Right renal pelvis (tissue), 4 donors: ENCODE measurements at regions not wholly inside any gene's neighbourhood (a gene's known extent, or its start where the extent isn't known, plus 50 kb on each side); places are given as distances from the start of the nearest gene placed in this dataset.

Experiments
- DNase-seq, 4 donors: peaks; one replicate each; pipeline ENCODE4 v3.0.0-alpha.2; 2013; ENCODE audit warnings: low read depth in 4 of 4, low spot score in 3 of 4, missing footprints in 1 of 4

DNA sequence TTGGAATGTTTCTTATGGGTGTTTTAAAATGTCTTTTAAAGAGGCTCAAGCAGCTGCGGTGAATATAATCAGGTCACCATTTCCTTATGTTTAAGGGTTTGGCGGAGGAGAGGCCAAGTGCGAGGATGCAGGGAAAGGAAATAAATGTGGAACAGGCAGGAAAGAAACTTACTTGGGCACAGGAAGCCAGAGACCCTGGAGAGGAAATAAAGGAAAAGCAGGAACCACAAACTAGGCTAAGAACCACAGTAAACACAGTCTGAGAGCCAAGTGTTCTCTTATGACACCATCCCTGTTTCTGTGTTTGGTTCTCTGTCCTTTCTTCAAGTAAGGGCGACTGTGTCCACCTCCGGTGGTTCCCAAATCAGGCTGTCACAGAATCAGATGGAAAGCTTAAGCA lies 166.5 kb downstream of the C9orf152 start:
- DNase-seq = no peak

DNA sequence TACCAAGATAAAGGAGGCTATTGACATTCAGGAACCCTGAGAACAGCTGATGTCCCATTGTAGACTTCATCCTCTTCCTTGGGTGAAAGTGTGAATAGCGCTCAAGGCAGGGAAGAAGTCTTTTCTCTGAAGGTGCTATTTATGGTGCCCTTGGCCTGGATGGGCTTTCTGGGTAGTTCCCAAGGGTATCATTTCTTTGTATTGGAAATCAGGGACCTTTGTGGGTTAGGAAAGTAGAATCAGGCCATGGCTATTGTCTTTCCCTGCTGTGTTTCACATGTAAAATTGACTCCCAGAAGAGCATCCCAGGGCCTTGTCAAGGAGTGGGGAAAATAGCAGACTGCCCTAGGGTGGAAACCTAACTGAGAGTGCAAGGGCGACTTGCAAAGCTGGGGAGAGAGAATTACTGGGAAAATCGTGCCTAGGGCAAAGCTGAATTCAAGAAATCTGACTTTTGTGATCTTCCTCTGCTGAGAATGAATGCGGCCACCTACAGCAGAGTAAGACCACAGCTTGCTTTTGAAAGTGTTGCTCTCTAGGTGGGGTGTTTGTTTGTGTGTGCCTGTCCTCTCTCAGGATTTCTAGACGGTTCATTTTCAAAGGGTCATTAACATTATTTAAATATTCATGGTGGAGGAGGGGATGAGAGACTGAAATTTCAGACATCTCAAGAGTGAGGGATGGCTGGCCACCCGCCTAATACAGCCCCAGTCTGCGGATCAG lies 160.6 kb downstream of the C9orf152 start:
- no peak for DNase-seq

DNA sequence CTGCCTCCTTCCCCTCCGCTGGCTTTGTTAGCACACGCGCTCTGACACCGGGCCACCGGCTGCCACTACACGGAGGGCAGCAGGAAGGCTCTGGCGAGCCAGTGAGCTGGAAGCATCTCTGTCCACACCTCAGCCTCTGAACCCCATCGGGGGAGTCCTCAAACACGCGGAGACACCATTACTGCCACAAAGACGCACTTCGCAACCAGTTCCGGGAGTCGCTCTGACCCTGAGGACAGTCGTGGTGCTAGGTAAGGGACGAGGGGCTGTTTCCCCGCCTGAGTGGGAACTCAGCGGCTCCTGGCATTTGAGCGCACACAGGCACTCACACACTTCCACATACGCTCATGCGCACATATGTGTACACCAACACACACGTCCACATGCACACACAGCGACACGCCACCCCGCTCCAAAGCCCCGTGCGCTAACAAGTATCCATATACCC lies 160.0 kb downstream of the C9orf152 start:
- DNase-seq = no peak

DNA sequence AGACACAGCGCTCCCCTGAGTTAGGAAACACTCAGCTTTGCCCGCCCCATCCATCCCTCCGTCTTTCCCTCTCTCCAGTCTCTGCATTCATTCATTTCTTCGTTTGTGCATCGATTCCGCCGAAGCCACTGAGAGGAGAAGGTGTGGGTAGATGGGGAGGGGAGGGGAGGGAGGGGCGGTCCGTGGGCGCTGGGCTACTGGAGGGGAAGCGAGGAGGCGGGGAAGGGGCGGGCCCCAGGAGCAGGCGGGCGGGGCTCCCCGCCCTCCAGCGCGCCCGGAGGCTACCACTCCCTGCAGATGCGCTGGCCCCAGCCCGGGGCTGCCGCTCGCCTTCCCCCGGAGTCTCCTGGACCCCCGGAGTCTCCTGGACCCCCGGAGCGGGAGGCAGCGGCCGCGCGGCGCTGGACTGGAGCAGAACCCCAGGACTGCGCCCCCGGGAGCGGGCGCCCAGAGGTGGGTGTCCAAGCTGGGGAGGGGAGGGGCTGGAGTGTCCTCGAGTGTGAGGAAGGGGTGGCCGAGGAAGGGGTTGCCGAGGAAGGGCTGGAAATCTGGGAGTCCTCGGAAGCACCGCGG lies 159.5 kb downstream of the C9orf152 start:
- DNase-seq = peak in 2 of 4 donors; percentile 59 to 69

DNA sequence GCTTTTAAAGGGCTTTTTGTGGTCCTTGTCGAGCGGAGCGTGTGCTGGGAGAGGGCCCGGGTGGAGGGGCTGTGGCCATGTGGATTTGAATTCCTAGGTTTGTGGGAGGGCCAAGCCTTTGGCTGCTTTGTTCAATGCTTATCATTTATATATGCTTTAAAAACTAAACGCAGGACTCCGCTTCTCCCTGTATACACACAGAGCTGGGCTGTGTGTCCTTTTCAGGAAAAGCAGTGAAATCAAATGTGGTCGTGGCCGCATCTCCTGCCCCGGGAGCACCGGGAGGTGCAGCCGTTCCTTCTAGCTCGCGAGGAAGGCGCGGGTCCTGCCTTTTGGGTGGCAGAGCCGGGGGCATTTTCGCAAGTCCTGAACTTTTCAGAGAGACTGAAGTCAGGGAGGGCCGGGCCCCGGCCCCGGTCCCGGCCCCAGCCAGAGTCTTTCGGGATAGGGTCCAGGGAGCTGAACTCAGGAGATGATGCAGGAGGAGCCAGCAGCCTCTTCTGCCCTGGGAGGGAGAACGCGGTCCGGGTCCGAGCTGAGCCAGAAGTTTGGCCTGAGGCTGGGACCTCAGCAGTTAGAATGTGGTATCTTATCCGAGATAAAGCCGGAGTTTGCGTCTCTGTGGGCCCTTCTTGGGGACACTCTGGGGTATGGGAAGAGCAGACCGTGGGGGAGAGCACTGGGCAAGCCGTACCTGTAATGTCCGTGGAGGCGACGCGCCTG lies 158.8 kb downstream of the C9orf152 start:
- peak in 1 of 4 donors; percentile 35 for DNase-seq

DNA sequence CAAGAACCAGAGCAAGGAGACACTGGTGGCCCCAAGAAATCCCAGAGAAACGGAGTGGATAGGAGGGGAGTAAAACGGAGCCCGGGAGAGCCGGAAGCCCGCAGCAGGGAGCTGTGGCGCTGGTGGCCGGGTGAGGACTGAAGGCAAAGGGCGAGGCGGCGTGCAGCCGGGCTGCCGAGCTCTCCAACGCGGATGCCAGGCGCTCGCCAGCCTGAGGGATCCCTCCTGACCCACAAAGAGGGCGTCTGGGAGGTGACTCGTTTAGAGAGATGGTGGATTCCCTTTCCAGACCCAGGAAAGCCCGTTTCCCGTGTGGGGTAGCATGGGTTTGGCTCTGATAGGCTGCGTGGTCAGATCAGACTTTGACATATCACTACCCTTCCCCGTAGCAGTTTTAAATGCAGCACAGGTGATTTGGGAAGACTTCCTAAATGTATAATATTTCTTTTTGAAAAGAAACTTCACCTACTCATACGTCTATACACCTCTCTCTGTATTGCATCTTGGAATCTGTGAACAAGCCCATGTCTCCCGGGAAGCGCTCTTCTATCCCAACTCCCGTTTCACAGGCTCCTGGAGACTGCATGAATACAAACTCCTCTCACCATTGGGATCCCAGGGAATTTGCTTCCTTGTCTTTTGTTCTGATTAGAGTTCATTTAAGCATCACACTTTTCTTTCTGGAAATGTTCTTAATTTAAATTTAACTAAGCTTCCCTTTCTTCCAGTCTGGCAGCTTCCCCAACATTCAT lies 158.1 kb downstream of the C9orf152 start:
- DNase-seq = no peak

DNA sequence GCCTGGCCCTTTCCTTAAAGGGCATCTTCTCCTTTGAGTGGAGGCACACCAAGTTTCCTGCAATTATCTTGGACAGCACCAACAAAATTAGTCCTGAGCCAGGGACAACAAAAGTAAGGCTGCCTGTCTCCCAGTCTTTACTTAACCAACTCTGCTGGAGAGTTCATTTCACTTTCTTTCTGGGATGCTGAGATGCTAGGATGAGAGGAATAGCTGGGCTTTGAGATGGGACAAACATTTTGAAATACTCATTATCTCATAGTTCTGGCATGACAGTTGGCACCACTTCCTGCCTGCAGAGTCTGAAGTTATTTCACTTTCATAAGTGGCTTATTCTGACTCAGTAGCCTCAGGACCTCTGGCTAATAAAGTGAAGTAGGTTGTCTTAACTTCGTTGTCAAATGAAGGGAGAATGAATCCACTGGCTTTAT lies 157.0 kb downstream of the C9orf152 start:
- DNase-seq = no peak

DNA sequence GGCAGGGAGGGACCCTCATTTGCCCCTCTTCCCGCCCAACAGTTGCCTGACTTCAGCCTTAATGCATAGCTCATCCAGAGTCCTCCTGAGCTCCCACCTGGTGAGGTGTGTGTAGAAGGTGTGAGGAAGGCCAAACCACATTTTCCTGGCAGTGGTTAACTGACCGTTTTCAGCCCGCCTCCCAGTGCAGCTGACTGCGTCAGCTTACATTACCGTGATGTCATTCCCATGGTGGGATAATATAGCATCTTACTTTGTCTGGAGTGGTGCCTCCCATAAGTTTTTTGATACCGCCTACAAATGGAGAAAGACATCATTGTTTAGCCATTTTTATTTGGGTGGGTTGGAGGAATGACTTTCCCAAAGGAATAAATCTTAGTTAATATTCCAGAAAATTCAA lies 151.9 kb downstream of the C9orf152 start:
- no peak for DNase-seq

DNA sequence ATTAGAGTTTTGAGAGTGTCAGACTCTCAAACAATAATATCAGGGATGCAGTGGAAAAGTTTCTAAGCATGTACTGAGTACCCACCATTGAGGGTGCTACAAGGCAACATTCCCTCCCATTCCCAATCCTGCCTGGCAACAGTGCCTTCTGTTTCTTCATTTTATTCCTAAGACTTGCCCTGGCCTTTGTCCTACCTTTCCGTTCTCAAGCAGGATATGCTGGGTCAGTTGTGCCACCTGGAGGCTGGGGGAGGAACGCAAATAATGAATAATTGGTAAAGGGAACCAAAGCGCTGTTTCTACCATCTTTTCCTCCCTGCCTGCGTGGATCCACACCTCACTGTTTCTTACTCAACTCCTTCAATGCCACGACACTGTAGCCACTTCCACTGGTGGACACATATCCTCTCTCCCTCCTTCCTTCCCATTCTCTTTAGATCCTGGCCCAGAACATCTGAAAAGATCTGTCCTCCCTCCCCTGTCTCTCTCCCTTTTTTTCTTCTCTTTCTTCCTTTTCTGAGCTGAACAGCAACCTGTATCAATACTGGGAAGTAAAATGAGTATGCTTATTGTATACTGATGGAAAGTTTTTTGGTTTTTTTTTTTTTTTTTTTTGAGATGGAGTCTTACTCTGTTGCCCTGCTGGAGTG lies 149.5 kb downstream of the C9orf152 start:
- no peak for DNase-seq

DNA sequence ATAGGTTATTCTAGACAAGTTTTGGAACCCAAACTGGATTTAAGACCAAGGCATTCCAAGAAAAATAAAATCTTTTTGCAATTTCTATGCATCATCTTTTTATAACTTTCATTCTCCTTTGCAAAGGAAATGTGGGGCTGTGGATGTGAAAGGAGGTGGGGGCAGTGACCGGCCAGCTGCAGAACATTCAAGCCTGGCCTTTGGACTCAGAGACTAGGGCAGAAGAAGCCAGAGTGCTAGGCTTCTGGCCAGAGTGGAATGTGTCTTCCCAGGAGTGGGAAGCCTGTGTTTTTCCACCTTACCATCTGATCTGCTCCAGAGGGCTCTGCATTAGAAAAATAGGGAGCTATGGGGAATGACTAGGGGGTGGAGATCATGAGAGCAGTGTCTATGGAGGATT lies 148.5 kb downstream of the C9orf152 start:
- no peak for DNase-seq

DNA sequence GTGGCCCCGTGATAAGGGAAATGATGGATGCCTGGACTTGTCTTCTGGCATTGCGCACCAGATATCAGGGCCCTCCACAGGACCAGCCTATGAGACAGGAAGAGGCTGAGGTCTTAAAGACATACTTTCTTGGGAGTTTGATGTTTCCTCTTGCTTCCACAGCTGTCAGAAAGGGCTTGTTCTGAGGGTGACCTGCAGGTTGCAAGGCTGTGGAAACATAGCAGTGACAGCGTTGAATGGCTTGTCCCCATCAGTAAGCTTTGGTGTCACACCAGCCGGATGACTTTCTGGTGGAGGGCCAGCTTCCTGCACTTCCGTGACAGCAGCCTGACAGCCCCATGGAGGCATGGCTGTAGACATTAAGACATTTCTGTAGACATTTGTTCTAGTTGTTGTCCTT lies 143.2 kb downstream of the C9orf152 start:
- DNase-seq = no peak

DNA sequence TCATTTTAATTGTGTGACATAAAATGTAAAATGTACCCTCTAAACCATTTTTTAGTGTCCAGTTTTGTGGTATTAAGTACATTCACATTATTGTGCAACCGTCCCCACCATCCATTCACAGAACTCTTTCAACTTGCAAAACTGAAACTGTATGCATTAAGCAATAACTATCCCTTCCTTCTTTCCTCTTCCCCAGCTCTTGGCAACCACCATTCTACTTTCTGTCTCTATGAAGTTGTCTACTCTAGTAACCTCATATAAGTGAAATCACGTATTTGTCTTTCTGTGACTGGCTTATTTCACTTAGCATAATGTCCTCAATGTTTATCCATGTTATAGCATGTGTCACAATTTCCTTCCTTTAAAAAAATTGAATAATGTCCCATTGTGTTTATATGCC lies 142.4 kb downstream of the C9orf152 start:
- no peak for DNase-seq

DNA sequence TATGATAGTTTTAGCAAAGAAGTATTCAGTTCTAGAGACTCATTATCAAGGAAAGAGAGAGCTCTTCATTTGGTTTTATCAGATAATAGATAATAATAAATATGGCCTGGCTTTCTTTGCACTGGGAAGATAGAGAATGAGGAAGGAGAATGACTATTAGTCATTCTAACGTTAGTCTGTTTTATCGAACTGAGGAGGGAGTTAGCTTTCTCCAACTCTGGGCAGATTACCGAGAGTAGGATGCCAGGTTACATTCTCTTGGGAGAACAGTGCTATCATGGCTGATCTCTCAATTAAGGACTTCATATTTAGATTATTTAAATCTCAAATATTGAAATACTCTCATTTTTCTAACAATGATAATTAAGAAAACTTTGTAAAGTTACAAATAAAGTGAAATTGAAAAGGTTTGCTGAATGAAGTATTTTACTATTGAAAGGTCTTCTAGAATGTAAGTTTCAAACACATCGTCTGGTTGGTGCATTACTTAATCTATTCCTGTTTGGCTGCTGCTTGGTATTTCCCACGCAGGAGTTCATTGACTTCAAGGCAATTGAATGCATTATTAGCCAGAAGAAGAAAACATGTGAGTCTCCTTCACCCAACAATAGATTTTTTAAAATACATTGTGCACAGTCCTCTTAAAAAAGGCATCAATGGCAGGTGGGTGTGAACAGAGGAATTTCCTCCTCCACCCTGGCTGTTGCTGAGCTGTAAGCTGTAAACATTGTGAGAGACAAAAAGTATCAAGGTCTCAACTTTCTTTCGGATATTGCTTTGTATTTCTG lies 140.8 kb downstream of the C9orf152 start:
- DNase-seq = no peak

DNA sequence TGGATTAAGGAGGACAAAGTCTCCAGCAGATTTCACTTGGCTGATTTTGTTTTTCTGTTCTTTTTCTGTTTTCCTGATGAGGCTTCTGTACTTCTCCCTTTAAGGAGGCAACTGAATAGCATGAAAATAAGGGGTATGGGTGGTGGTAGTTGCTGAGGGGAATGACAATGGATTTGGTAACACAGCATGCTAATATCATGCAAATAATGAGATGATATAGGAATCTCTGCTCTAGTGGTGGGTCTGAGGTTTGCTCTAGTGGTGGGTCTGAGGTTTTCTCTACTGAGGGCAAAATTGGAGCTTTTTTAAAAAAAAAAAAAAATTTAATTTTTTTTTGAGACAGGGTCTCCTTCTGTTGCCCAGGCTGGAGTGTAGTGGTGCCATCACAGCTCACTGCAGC lies 139.7 kb downstream of the C9orf152 start:
- DNase-seq = no peak

DNA sequence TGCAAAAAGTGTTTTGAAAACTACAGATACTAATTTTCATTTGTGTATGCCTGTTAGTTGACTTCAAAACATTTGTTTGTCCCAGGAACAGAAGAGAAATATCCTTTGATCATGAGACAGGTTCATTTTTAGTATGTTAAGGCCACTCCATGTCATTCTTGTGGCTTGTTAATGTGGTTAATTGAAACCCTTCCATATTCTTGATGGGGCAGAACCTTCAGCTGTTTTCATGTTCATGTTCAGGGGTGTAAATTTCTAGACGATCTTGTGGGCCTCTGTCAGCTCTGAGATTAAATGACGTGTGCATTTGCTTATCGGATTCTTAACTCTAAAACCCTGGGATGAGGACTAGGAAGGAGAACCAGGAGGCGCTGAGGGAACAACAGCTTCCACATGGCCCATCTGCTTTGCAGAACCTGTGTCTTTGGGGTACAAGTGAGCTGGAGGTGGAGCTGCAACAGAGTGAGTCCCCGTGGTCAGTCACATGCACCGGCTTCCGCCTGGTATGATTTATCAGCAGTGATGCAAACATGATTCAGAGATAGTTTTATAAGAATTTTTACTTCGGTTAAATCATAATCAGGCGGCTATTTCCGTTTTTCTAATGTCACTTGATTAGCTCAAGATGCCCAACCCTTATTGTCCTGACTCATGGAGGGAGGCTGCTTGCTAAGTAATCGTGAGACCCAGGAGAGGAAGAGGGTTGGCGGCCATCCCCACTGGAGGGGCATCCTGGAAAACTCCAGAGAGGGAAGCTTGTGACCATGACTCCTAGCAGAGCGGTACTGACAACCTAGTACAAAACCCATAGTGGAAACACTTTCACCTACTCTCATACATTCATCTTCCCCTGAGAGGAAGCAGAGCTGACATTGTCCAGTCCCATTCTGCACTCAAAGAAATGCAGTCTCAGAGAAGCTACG lies 138.4 kb downstream of the C9orf152 start:
- DNase-seq = no peak

DNA sequence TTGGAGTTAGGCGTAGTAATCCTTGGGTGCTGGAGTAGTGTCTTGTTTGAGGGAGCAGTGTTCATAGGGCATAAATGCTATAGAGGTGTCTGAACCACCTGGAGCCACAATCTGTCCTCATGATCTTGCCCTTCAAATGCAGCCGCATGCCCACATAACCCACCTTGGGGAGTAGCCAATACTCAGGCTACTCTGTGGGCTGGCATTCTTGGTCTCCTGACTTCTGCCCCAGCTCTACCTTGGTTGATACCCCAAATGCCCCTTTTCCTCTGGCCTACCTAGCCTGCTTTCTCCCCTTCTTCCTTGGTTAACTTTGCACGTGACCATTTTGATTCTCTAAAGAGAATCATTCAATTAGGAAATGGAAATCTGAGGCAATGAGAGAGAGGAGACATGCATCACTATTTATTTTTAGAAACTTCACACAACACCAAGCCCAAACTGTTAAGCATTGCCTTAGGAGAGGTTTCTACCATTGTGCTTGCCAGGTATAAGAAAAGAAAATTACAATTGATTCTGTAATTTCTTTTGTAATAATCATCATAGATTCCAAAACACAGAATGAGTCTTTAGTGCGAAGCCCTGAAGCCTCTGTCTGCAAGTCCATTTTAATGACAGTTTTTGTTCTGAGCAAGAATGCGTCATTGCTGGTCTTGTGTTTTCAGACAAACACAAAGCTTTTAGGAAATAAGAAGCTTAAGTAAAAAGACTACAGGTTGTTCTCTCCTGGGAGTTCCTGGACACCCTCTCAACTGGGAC lies 135.2 kb downstream of the C9orf152 start:
- no peak for DNase-seq

DNA sequence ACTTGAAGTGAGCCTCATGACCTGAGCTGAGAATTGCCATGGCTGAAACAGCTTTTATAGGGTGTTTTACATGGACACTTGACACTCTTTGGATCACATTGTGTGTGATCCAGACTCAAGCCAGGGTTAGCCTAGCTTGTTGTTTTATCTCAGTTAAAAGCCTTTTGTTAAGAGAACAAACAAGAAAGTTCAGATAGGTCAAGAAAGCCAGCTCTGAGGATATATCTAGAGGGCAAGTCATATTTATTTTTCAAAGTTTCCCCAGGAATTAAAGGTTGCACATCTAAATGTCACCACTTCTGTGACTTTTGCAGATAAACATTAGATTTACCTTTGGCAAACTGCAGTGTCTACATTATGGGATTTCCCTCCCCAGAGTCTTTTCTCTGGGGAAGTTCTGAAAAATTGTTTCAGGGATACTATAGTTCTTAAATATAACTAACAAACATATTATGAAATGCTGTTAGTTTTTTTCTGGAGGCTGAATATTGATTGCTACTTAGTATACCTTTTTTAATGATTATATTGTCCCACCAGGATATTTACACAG lies 134.5 kb downstream of the C9orf152 start:
- DNase-seq = no peak
